SU-DHL-6 (cell line): ENCODE measurements at regions not wholly inside any gene's neighbourhood (a gene's known extent, or its start where the extent isn't known, plus 50 kb on each side); places are given as distances from the start of the nearest gene placed in this dataset.

Source experiments
- H2AFZ ChIP-seq: fragments of 200-600 bp; sonication (generic); 2 replicates; pipeline ENCODE4 v1.6.1; 2014; ENCODE audit warnings: low read depth, mild to moderate bottlenecking, moderate library complexity, mixed read lengths, antibody characterized with exemption, low read length; ENCODE audit not compliant: severe bottlenecking
- H3F3A ChIP-seq: fragments of 200-600 bp; shearing (Covaris generic); 2 replicates; pipeline ENCODE4 v1.6.0; 2016; ENCODE audit warnings: antibody characterized with exemption, mild to moderate bottlenecking; ENCODE audit not compliant: insufficient read depth
- H3K27ac ChIP-seq: fragments of 200-600 bp; sonication (generic); 2 replicates; pipeline ENCODE4 v1.5.1; 2016; ENCODE audit warnings: low read depth, mild to moderate bottlenecking, low read length, moderate library complexity, mixed read lengths
- H3K27me3 ChIP-seq: fragments of 200-600 bp; sonication (generic), shearing (Covaris generic); 2 replicates; pipeline ENCODE4 v1.6.0; 2014; ENCODE audit warnings: mild to moderate bottlenecking, low read length
- H3K36me3 ChIP-seq: fragments of 200-600 bp; sonication (generic); 2 replicates; pipeline ENCODE4 v1.6.1; 2014; ENCODE audit warnings: mild to moderate bottlenecking, low read length, mixed read lengths
- H3K4me2 ChIP-seq: fragments of 300-600, 200-600 bp; shearing (Covaris generic), sonication (generic); 2 replicates; pipeline ENCODE4 v1.6.0; 2014; ENCODE audit warnings: low read length, low read depth, mild to moderate bottlenecking; ENCODE audit not compliant: poor library complexity, severe bottlenecking
- H3K4me3 ChIP-seq: fragments of 200-600 bp; sonication (generic); 2 replicates; pipeline ENCODE4 v1.5.1; 2014; ENCODE audit warnings: antibody characterized with exemption, low read length, mild to moderate bottlenecking, mixed read lengths; ENCODE audit not compliant: insufficient read depth, poor library complexity, severe bottlenecking
- H3K79me2 ChIP-seq: fragments of 200-600 bp; sonication (generic); 2 replicates; pipeline ENCODE4 v1.6.1; 2014; ENCODE audit warnings: mild to moderate bottlenecking, low read length, moderate library complexity; ENCODE audit not compliant: insufficient read depth
- H3K9ac ChIP-seq: fragments of 200-600 bp; sonication (generic); 2 replicates; pipeline ENCODE4 v1.7.0; 2014; ENCODE audit warnings: mild to moderate bottlenecking, low read length
- H3K9me2 ChIP-seq: fragments of 200-600 bp; sonication (generic); replicated peaks from 2 replicates; pipeline ENCODE4 v1.6.1; 2014; ENCODE audit warnings: low read length; ENCODE audit not compliant: insufficient read depth
- H3K9me3 ChIP-seq: fragments of 200-600 bp; sonication (generic); 2 replicates; pipeline ENCODE4 v1.6.1; 2014; ENCODE audit warnings: low read length, mixed read lengths; ENCODE audit not compliant: insufficient read depth
- H4K20me1 ChIP-seq: fragments of 200-600 bp; sonication (generic); 2 replicates; pipeline ENCODE4 v1.6.1; 2014; ENCODE audit warnings: low read depth, mild to moderate bottlenecking, antibody characterized with exemption, low read length, moderate library complexity, mixed read lengths
- EZH2phosphoT487 ChIP-seq: fragments of 200-600 bp; sonication (generic), shearing (Covaris generic); conservative IDR thresholded peaks from 2 replicates; pipeline ENCODE4 v1.6.1; 2018; ENCODE audit warnings: mild to moderate bottlenecking, antibody characterized with exemption, low read length, moderate library complexity, mixed read lengths
- TF ChIP-seq, protein P1 (sequence below): fragments of 200-600 bp; sonication (generic); IDR thresholded peaks from one replicate; pipeline ENCODE4 v1.5.1; 2017; ENCODE audit warnings: antibody characterized with exemption, mild to moderate bottlenecking, low read length, moderate library complexity; ENCODE audit not compliant: insufficient read depth, poor library complexity, severe bottlenecking

DNA sequence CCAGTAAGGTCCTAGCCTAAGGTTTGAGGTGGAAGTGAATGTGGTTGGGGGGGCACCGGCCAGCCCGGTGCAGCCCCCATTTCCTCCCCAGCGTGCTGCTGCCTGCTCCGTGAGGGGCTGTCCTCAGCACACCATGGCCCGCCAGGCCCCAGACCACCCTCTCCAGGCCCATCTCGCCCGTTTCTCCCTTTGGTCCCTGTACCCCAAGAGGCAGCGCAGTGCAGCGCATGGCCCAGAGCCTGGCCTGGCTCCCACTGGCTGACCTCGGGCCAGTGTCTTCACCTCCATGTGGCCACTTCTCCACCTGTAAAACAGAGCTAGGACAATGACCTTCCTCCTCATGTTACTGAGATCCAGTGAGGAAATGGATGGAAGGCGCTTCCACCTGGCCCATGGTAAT lies 170.0 kb upstream of the GSE1 start:
- H3K4me3 ChIP-seq = no peak overlapping the region
- H3K4me2 ChIP-seq = no peak overlapping the region
- H3K9me3 ChIP-seq = no peaks in the 10 kb centered on the region
- no peaks in the 10 kb centered on the region for H3K9me2 ChIP-seq
- H3K9ac ChIP-seq = no peak overlapping the region
- no peak for TF ChIP-seq EZH2phosphoT487
- TF ChIP-seq, protein P1, sequence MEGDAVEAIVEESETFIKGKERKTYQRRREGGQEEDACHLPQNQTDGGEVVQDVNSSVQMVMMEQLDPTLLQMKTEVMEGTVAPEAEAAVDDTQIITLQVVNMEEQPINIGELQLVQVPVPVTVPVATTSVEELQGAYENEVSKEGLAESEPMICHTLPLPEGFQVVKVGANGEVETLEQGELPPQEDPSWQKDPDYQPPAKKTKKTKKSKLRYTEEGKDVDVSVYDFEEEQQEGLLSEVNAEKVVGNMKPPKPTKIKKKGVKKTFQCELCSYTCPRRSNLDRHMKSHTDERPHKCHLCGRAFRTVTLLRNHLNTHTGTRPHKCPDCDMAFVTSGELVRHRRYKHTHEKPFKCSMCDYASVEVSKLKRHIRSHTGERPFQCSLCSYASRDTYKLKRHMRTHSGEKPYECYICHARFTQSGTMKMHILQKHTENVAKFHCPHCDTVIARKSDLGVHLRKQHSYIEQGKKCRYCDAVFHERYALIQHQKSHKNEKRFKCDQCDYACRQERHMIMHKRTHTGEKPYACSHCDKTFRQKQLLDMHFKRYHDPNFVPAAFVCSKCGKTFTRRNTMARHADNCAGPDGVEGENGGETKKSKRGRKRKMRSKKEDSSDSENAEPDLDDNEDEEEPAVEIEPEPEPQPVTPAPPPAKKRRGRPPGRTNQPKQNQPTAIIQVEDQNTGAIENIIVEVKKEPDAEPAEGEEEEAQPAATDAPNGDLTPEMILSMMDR = no peak
- no peak overlapping the region for H2AFZ ChIP-seq
- no peaks in the 10 kb centered on the region for H4K20me1 ChIP-seq
- no peak overlapping the region for H3K27ac ChIP-seq
- no peaks in the 10 kb centered on the region for H3K36me3 ChIP-seq
- peaks cover 3% of the 10 kb centered on the region; the same call in 1 of the 2 replicates for H3F3A ChIP-seq
- H3K79me2 ChIP-seq = no peaks in the 10 kb centered on the region
- H3K27me3 ChIP-seq = no peaks in the 10 kb centered on the region

DNA sequence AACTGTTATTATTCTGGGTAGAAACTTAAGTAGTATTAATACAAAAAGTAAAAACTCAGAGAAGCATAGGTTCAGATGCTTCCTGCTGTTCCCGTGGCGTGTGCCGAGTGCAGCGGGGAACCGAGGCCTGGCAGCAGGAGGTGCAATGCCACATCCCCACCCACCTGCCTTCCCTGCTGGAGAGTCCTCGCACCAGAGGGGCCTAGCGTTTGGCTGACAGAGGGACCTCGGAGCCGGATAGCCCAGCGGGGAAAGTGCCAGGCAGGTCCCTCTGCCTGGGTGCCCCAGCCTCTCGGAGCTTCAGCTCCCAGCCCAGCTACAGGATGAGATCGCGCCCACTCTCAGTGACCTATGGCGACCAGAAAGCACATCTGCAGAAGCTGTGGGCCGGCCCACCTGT lies 169.6 kb upstream of the GSE1 start:
- TF ChIP-seq, protein P1 = no peak
- no peak for TF ChIP-seq EZH2phosphoT487
- no peak overlapping the region for H3K4me2 ChIP-seq
- no peaks in the 10 kb centered on the region for H3K9me3 ChIP-seq
- H3K9ac ChIP-seq = no peak overlapping the region
- no peak overlapping the region for H2AFZ ChIP-seq
- H3K27ac ChIP-seq = no peak overlapping the region
- no peaks in the 10 kb centered on the region for H3K9me2 ChIP-seq
- H3F3A ChIP-seq = peaks cover 3% of the 10 kb centered on the region; the same call in 1 of the 2 replicates
- H3K36me3 ChIP-seq = no peaks in the 10 kb centered on the region
- no peaks in the 10 kb centered on the region for H3K27me3 ChIP-seq
- no peak overlapping the region for H3K4me3 ChIP-seq
- H4K20me1 ChIP-seq = no peaks in the 10 kb centered on the region
- no peaks in the 10 kb centered on the region for H3K79me2 ChIP-seq

DNA sequence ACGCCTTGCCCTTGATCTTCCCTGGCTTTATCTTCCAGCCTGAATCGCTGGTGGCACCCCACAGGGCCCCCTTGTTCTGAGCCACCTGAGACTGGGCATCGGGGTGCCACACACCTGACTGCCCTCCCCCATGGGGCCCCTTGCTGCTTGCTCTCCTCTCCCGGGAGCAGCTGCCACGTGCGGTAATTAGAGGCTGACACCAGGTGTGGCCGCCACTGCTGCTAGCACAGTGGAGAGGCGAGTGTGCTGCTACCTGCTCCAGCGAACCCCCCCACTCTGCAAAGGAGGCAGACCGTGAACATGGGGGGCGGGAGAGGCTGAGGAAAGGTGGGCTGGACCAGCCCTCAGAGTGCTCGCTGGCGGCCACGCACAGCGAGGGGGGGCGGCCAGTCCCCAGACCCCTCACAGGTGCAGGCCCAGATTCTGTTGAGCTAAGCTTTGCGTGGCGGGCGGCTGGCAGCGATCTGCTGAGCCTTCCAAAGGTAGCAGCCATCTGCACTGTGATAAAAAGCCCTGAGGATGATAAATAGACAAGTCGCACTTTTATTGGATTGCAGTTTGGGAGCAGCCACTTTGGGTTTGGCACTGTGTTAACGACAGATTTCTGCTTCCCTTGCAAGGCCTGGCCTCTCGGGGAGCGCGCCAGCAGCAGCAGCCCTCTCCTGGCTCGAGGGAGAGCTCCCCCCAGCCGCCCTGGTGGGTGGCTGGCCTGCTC lies 167.9 kb upstream of the GSE1 start:
- Histone ChIP-seq H3K4me2 (peak overlapping the region; percentile 6), H3K27ac (peak overlapping the region; percentile 39), H3F3A (peaks cover 3% of the 10 kb centered on the region; the same call in 1 of the 2 replicates), H4K20me1 (no peaks in the 10 kb centered on the region), H3K9me2 (no peaks in the 10 kb centered on the region), H3K79me2 (no peaks in the 10 kb centered on the region), H3K9ac (no peak overlapping the region; the same call in 1 of the 2 replicates), H2AFZ (no peak overlapping the region), H3K27me3 (no peaks in the 10 kb centered on the region), H3K9me3 (no peaks in the 10 kb centered on the region), H3K4me3 (no peak overlapping the region), H3K36me3 (no peaks in the 10 kb centered on the region)
- TF ChIP-seq EZH2phosphoT487 = 0 out of 2 replicates have a peak, but pooled peaks have one; percentile 6
- TF ChIP-seq, protein P1 = no peak
